ENCODE measurements at regions not wholly inside any gene's neighbourhood (a gene's known extent, or its start where the extent isn't known, plus 50 kb on each side); places are given as distances from the start of the nearest gene placed in this dataset.

- DNase-seq (ENCODE audit: low read depth): no peak
- H3K4me3 ChIP-seq (ENCODE audit: low read length): no peak overlapping the region
- TF ChIP-seq CTCF (IDR thresholded peaks at IDR 0.05; ENCODE audit: insufficient read depth, low read depth, low read length, missing control alignments): no peak
Observed at GRCh38 chr9:38336341-38336740, 56.2 kb upstream of the ALDH1B1 start.

GRCh38 chr9:38335686-38336085 is 56.8 kb upstream of the ALDH1B1 start:
- no peak for DNase-seq (ENCODE audit: low read depth)
- H3K4me3 ChIP-seq (ENCODE audit: low read length): no peak overlapping the region
- no peak for TF ChIP-seq CTCF (IDR thresholded peaks at IDR 0.05; ENCODE audit: insufficient read depth, low read depth, low read length, missing control alignments)

- peak; percentile 16 for TF ChIP-seq CTCF (IDR thresholded peaks at IDR 0.05; ENCODE audit: insufficient read depth, low read depth, low read length, missing control alignments)
- no peak for DNase-seq (ENCODE audit: low read depth)
- H3K4me3 ChIP-seq (ENCODE audit: low read length): no peak overlapping the region
Observed at GRCh38 chr9:38334234-38334633, 58.3 kb upstream of the ALDH1B1 start.

- DNase-seq (ENCODE audit: low read depth): peak; percentile 43
Observed at GRCh38 chr9:38333047-38333446, 59.5 kb upstream of the ALDH1B1 start.

GRCh38 chr9:38332625-38333024 is 59.9 kb upstream of the ALDH1B1 start:
- no peak for DNase-seq (ENCODE audit: low read depth)

More at GRCh38 chr9:38333047-38333446, 59.5 kb upstream of the ALDH1B1 start:
- no peak for TF ChIP-seq CTCF (IDR thresholded peaks at IDR 0.05; ENCODE audit: insufficient read depth, low read depth, low read length, missing control alignments)
- H3K4me3 ChIP-seq (ENCODE audit: low read length): no peak overlapping the region

GRCh38 chr9:38331141-38331540 is 61.4 kb upstream of the ALDH1B1 start:
- no peak for TF ChIP-seq CTCF (IDR thresholded peaks at IDR 0.05; ENCODE audit: insufficient read depth, low read depth, low read length, missing control alignments)
- H3K4me3 ChIP-seq (ENCODE audit: low read length): no peak overlapping the region
- DNase-seq (ENCODE audit: low read depth): no peak

More at GRCh38 chr9:38332625-38333024, 59.9 kb upstream of the ALDH1B1 start:
- TF ChIP-seq CTCF (IDR thresholded peaks at IDR 0.05; ENCODE audit: insufficient read depth, low read depth, low read length, missing control alignments): no peak
- no peak overlapping the region for H3K4me3 ChIP-seq (ENCODE audit: low read length)

- TF ChIP-seq CTCF (IDR thresholded peaks at IDR 0.05; ENCODE audit: insufficient read depth, low read depth, low read length, missing control alignments): no peak
- DNase-seq (ENCODE audit: low read depth): no peak
- H3K4me3 ChIP-seq (ENCODE audit: low read length): no peak overlapping the region
Observed at GRCh38 chr9:38329968-38330367, 62.5 kb upstream of the ALDH1B1 start.
